T-helper 9 cell (primary cell): ENCODE measurements at regions not wholly inside any gene's neighbourhood (a gene's known extent, or its start where the extent isn't known, plus 50 kb on each side); places are given as distances from the start of the nearest gene placed in this dataset.
"Not testable (repeated sequence)": the region's sequence is repeated elsewhere in the genome, so short reads cannot be mapped to it uniquely, and the experiment has no call there.

ENCODE experiments used
- DNase-seq: peaks from one replicate; pipeline ENCODE4 v3.0.0-alpha.2; 2020

GRCh38 chr7:52006674-52007073 is 690.1 kb upstream of the COBL start:
- DNase-seq: no peak

GRCh38 chr7:52005613-52006012 is 689.0 kb upstream of the COBL start:
- no peak for DNase-seq

- no peak for DNase-seq
Observed at GRCh38 chr7:51995596-51996179, 679.1 kb upstream of the COBL start.

- DNase-seq: no peak
Observed at GRCh38 chr7:51982653-51983052, 666.0 kb upstream of the COBL start.

- no peak for DNase-seq
Observed at GRCh38 chr7:51980812-51981211, 664.2 kb upstream of the COBL start.

GRCh38 chr7:51980313-51980712 is 663.7 kb upstream of the COBL start:
- DNase-seq: no peak

- no peak for DNase-seq
Observed at GRCh38 chr7:51977913-51978312, 661.3 kb upstream of the COBL start.

GRCh38 chr7:51973939-51974338 is 657.3 kb upstream of the COBL start:
- DNase-seq: no peak

GRCh38 chr7:51973071-51973470 is 656.5 kb upstream of the COBL start:
- no peak for DNase-seq

- no peak for DNase-seq
Observed at GRCh38 chr7:51970961-51971665, 654.5 kb upstream of the COBL start.

- DNase-seq: no peak
Observed at GRCh38 chr7:51968461-51968860, 651.9 kb upstream of the COBL start.

GRCh38 chr7:51965454-51965853 is 648.8 kb upstream of the COBL start:
- no peak for DNase-seq

GRCh38 chr7:51961804-51962203 is 645.2 kb upstream of the COBL start:
- DNase-seq: no peak

GRCh38 chr7:51950813-51951212 is 634.2 kb upstream of the COBL start:
- no peak for DNase-seq

- DNase-seq: no peak
Observed at GRCh38 chr7:51949726-51950644, 633.4 kb upstream of the COBL start.

- no peak for DNase-seq
Observed at GRCh38 chr7:51930834-51931233, 614.2 kb upstream of the COBL start.

- DNase-seq: no peak
Observed at GRCh38 chr7:51929818-51930217, 613.2 kb upstream of the COBL start.

GRCh38 chr7:51927738-51928137 is 611.1 kb upstream of the COBL start:
- no peak for DNase-seq

- DNase-seq: no peak
Observed at GRCh38 chr7:51918581-51918980, 602.0 kb upstream of the COBL start.

GRCh38 chr7:51901489-51901840 is 584.9 kb upstream of the COBL start:
- no peak for DNase-seq

GRCh38 chr7:51900755-51901488 is 584.3 kb upstream of the COBL start:
- DNase-seq: not testable (repeated sequence)

- no peak for DNase-seq
Observed at GRCh38 chr7:51899611-51900010, 583.0 kb upstream of the COBL start.

GRCh38 chr7:51882412-51882811 is 565.8 kb upstream of the COBL start:
- DNase-seq: no peak
